Stimulated activated CD4-positive, alpha-beta T cell treated with anti-CD3 and anti-CD28 coated beads, Interleukin-1b, Interleukin-23, amount 100 ng/mL, for 4 hours (primary cell): ENCODE measurements at regions not wholly inside any gene's neighbourhood (a gene's known extent, or its start where the extent isn't known, plus 50 kb on each side); places are given as distances from the start of the nearest gene placed in this dataset.
"Not testable (repeated sequence)": the region's sequence is repeated elsewhere in the genome, so short reads cannot be mapped to it uniquely, and the experiment has no call there.

Experiments
- DNase-seq, 2 donors: peaks; one replicate each; pipeline ENCODE4 v3.0.0-alpha.2; 2020; ENCODE audit warnings: low read depth in 2 of 2

DNA sequence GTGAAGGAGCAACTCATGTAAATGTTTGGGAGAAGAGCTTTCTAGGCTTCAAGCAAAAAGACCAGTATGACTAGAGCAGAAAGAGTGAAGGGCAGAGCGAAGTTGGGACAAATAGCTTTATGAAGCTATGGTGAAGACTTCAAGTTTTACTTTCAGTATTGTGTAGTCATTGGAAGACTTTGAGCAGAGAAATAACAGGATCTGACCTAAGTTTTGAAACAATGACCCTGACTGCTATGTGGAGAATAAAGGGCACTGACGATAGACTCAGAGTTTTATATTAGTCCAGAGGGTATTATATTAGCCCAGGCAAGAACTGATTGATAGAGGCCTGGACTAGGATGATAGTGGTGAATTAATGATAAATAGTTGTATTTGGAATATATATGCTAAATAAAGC is 187.3 kb downstream of the KTN1 start:
- DNase-seq, result no peak

DNA sequence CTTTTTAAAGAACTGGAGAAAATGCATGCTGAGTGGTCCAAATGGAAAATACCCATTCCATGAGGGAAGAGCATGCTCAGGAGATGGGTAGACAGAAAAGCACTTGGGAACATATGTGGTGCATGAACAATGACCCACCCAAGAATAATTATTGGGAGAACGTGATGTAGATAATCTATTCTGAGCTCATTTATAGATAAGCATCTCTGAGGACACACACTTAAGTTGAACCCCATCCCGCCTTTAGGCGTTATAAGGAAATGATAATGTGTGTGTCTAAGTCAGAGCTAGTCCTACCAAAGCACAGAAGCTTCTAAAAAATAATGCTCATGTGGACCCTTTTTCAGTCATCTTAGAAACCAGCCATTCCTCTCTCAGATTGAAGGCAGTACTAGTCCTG is 189.9 kb downstream of the KTN1 start:
- DNase-seq, result no peak

DNA sequence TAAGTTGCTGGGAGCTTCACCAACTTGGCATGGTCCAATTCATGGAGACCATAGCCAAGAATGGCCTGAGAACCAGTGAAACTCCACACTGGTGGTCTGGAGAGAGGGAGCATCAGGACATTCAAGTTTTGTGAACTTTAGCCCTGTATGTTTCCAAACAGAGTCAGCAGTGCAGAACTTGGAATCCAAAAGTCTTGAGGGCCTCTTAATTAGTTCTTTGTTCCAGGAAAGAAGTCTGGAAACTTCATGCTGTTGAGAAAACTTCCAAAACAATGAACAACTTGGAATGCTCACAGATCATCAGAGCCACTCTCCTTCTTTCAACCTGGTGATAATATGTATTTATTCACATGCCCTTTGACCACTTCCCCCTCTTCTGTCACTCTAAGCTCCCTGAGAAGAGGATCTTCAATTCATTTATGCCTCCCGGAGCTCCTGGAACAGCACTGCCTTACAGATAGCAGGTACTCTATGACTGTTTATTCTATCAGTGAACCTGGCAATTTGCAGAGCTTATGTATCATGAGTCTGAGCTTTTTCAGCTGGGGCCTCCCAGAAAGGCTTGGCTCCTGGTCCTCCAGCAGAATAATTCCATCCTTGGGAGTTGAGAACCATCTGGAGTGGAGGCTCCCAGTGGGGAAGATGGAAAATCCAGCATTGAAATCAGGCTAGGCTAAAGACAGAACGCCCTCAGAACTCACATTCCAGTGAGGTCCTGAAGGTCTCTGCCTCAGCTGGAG is 191.4 kb downstream of the KTN1 start:
- no peak for DNase-seq

DNA sequence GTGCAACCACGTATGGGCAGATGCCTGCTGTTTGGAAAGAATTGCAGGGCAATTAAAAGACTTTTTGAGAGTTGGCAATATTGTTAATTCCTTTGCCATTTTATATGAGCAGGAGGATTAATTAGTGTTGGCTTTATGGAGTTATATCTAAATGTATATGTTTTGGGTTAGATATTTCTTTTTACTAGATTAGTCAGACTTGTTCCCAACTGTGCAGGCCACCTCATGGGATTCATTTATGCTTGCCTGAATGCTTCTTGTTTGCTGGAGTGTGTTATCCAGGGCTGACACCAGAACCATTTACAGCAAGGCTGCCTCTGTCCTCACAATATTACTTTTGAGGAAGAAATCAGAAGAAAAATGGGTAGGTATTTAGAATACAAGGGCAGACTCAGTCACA is 192.5 kb downstream of the KTN1 start:
- no peak for DNase-seq

DNA sequence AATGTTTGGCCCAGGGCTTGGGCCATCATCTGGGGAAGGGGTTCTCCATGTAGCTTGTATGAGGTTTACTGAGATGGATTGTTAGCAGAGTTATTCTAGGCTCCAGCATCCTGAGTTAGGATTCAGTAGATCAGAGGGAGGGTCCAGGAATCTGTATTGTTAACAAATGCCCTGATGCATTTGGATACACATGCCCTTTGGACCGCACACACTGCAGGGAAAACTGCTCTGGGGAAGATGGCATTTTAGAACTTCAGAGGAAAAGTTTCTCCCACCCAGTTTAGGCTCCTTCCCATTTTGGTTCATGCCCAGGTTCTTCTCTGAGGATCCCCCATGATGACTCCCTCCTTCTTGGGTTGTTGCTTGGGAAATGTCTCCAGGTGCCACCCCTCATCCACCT is 193.3 kb downstream of the KTN1 start:
- no peak for DNase-seq

DNA sequence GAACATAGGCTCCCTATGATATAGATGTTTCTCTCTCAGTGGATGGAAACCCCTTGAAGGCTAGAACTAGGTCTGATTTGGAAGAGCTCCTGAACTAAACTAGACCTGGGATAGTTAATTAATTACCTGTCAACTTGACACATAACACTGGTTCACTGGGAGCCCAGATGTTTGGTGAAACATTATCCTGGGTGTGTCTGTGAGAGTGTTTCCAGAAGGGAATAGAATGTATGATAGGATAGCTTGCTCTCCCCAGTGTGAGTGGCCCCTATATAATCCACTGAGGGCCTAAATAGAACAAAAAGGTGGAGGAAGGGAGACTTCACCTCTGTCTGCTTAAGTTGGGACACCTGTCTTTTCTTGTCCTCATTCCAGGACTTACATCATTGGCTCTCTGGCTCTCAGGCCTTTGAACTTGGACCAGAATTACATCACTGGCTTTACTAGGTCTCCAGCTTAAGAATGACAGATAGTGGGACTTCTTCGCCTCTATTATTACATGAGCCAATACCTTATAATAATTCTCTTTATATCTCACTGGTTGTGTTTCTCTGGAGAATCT is 194.1 kb downstream of the KTN1 start:
- no peak for DNase-seq

DNA sequence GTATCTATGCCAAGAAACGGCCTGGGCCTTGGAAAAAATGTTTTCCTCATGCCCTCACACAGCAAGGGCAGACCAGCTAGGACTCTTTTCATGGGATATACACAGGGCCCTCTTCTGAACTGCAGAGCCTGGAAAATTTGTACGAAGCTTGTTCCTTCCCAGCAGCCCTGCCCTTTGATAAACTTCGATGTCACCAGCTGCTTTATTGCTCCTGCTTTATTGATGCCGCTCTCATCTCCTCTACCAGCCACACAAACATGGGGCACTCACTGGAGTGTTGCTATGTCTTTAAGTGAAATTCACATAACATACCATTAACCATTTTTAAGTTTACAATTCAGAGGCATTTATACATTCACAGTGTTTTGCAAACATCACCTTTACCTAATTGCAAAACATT is 197.9 kb downstream of the KTN1 start:
- no peak for DNase-seq

DNA sequence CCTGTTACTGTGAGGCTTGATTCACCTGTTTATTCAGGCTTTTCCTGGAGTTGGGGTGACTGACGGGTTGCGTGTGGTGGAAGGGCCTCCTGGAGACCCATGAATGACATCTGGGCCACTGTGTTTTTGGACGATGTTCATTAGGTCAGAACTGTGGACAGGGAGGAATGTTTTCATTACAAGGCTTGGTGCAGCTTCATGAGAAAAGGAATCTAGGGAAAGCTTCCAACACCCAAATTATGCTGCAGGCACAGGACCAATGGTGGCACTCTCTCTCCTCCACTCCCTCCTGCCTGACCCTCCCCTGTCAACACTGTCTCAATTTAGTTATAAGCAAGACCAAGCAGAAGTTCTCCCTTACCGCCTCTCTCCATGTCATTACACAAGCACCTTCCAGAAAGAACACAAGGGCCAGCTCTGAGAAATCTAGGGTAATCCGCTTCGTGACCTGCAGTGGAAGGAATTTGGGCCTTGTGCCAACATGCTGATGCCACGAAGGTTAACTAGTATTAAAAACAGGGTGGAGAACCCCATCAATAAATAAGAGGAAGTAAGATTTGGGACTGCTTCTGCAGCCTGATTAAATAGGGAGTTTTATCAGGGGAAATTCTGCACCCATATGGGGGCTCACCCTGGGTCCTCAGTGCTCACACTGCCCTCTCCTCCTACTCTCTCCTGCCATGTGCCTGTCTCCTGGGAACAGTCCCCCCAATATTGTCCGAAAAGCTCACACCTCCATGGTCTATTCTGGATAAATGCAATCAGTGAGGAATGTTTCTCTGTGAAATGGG is 200.3 kb downstream of the KTN1 start:
- no peak for DNase-seq

DNA sequence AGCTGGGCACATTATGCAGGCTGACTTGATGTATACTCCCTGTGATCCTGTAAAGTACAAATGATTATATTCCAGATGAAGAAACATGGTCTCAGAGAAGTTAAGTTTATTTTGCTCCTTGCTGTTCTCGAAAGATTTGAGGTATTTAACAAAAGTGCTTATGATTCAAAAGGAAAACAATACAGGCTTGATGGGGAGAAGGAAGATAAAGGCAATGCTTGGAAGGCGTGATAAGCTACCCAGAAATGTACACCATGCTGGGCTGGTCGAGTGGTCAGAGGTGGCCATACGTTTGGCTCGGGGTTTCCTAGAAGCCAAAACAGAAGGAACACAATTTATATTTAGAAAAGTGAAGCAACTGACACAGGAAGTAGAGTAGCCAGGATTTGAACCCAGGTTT is 201.0 kb downstream of the KTN1 start:
- DNase-seq, result no peak

DNA sequence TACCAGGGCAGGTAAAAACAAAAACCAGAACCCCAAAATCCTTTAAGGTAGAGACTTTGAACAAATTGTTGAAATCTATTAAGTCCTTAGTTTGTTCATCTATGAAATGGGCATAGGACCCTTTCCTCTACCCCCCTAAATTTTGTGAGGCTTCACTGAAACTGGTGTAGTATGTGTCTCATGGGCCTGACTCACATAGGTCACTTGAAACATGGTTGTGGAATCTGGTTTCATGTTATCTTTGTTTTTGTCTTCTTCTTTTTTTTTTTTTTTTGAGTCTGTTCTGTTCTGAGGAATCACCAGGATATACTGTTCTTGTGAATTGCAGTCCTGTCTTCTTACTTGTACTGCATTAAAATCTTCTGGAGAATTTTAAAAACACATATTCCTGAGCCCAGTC is 202.2 kb downstream of the KTN1 start:
- DNase-seq, result no peak

DNA sequence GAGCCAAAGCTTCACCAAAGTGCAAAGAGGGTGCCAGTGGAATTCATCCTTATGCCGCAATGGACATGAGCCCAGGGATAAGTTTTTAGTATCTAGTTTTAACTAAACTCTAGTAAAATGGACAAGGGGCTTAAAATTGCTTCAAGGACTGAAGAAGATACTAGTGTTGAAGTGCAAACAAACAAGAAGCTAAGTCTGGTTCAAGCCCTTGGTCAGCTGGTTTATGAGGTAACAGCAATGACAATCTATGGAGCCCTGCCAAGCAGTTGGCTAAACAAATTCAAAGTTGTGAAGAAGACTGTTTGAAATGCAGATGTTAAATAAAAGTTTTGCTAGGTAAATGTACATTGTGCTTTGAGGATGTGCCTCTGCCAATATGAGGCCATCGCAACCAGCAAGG is 209.4 kb downstream of the KTN1 start:
- no peak for DNase-seq

DNA sequence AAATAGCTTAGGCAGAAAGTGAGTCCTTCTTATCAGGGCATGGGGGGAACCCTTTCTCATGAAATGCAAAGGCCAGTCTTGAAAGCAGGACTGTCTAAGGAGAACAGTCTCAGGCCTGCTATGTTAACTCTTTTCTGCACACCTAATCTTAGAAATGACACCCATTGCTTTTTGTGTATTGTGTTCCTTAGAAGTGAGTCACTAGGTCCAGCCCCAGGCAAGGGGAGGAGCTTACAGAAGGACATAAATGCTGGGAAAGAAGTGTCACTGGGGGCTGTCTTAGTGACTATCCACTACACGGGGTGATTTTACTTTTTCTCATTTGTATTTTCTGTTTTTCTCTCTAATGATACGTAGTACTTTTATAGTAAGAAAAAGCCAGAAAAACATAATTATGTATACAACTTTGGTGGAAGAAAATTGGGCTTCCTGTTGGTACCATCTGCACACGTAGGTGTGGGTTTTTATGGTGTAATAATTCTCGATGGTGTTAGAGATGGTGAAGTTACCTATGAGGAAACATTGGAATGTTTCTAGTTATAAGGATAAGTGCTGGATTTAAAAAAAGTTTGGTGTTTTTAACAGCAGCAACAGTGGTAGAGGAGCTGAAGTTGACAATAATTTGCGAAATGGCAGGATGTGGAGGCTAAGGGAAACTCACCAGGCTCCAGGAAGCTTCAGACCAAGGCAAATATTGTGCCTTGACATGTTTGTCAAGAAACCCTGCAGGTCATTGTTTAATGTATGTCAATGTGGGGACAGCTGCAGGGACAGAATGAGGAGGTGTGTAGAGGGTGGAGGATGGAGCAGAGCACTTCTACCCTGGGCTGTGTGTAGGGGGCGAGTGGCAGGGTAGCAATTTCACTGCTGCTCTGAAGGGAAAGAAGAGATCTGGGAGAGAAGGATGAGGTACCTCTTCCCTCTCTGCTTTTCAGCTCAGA is 214.9 kb downstream of the KTN1 start:
- DNase-seq, result no peak

DNA sequence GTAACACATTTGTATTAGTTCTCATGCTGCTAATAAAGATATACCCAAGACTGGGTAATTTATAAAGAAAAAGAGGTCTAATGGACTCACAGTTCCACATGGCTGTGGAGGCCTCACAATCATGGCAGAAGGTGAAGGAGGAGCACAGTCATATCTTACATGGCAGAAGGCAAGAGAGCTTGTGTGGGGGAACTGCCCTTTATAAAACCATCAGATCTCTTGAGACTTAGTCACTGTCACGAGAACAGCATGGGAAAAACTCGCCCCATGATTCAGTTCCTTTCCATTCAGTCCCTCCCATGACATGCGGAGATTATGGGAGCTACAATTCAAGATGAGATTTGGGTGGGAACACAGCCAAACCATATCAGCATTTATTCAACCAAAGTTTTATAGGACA is 216.5 kb downstream of the KTN1 start:
- DNase-seq, result not testable (repeated sequence)

DNA sequence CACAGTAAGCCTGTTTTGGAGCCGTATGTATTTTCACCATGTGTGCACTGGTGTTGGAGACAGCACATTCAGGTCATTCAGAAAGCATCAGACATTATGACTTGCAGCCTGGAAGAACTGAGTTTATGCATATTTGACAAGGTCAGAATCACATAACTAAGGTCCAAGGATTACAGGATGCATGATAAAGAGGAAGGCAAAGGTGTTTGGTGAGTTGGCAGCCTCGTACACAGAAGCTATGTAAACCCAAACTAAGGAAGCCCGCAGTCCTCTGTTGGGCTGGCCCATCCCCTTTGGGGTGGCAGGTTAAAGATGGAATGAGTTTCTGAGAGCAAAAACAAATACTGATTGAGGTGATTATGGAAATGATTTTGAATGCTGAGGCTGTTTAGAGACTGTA is 218.4 kb downstream of the KTN1 start:
- no peak for DNase-seq

DNA sequence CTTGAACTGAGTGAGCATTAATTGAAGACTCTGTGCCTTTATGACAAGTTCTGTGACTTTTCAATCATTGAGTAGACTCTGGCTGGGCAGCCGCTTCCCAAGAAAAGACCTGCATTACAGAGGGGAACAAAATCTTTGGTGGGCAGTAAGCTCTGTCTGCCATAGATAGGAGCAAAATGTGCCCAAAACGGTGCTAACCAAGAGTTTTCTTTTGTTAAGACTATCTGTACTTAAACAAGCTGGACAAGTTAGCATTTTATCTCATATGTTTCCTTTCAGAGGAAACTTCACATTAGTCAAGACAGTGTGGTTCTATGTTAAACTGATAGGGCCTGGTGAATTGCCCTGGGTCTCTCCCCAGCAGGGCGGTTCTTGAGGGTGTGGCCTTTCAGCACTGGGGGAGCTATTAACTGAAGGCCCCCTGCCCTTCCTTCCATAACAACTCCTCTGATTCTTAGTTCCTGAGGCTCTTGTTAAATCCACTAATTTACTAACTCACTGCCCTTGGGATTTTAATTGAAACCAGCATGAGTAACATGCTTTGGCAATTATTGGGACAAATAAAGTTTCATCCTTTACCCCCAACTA is 219.6 kb downstream of the KTN1 start:
- no peak for DNase-seq

DNA sequence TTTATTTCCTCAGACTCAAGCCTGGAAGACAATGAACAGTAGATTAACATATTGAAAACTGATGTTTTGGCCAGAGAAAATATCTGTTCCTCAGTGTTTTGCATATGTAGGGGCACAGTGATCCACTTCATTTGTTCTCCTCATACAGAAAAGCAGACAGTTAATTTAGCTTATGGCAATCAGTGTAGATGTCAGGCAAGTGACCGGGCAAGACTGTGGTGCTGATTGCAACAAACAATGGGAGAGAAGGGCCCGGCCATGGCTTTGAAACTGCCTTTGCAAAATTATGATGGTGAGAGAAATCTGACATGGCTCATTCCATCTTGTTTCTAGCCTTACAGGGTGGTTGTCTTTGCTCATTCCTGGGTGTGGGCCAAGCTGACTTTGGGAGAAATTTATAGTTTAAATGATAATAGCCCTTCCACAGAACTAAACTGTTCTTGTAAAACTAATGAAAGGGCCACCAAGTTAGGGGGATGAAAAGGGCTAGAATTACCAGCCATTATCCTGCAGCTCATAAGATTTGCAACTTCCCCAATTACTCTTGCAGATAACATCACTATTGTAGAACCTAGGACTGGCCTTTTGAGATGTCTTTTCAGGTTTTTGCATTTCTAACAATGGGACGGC is 220.3 kb downstream of the KTN1 start:
- DNase-seq, result no peak

DNA sequence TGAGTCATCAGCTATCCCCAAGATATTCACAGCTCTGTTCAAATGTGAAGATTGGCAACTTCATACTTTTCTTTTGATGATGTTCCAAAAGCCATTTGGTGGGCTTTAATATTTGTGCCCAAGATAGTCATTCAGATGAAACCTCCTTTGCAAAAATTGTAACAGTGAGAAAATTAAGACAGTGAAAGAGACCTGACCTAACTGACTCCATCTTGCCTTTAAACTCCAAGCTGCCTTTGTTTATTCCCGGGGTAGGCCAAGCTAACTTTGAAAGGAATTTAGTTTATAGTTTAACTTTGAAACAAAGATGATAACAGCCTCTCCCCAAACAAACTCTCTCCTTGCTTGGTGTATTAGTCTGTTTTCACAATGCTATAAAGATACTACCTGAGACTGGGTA is 221.1 kb downstream of the KTN1 start:
- DNase-seq, result no peak

DNA sequence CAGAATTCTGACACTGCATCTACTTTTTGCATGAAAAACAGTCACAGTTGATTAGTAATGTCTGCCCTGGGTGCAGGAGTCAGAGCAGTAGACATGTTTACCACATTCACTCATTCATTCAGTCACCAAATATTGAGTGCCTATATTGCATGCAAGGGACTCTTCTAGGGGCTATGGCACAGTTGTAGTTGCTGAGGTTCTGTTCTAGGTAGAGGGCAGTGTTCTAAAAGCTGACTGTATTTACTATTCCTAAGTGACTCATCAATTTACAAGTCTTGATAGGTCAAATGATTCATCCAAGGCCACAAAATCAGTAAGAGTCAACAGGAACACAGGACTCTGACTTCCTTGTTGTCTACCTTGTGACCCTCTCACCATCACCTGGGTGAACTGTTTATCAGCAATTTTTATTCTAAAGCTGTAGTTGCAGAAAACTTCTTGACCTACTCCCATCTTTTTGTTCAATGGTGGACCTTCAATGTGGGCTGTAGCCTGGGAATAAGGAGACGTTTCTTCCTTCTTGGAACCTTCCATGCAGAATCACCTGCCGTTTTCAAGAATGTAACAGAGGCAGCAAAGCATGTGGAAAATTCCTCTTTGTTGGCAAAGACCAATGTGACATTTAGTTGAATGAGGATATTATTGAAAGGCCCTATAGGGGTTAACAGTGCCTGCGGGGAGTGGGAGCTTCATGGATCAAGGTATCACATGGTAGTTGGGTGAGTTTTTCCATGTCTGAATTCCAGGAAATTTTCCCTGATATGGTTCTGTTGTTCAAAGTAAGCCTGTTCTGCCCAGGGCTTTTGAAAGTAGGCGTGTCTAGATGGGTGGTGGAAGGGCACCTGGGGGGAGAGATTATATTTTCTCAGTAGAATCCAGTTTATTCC is 223.2 kb downstream of the KTN1 start:
- no peak for DNase-seq

DNA sequence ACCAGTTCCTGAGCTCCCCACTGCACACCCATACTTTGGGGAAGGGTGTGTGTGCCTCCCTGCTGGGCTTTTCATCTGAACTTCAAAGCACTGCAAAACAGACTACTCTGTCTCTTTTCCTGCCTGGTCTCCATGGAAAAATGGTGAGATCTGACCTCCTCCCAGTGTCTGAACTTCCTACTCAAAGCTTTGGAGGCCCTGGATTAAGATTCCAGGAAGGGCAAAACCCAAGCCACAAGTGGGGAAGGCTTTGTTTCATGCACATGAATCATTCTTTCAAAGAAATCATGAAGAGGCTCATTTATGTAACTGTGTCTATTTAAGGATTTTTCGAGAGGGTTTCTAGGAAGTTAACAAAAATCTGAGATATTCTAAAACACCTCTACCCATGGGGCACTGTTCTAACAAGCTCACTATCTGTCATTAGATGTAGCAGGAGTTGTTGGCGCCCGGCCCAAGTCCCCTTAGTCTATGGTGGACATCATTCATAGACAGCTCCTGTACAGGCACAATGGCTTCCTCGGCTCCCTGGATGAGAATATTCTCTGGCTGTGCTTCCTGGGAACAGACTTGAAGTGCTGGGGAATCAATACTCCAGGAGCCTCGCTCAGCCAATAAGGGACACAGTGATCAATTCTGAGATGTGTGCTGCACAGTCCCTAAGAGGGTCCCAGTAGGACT is 224.0 kb downstream of the KTN1 start:
- no peak for DNase-seq

DNA sequence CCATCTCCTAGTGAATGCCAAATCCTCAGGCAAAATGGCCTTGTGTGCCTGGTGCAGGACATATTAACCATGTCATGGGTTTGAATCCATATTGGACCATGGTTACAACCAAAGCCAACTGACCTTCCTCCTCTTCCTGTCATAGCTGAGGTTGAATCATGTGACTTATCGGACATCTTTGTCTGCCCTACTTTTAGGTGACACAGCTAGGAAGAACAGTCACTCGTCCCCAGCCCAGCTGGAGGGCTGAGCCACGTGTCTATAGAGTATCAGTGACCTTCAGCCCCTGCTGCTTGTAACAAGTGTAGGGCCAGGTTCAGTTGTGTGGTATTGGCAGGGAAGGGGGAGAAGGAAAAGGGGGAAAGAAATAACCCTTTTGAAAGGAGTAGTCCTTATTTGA is 225.2 kb downstream of the KTN1 start:
- DNase-seq, result no peak
